HEK293 (cell line): ENCODE measurements at regions not wholly inside any gene's neighbourhood (a gene's known extent, or its start where the extent isn't known, plus 50 kb on each side); places are given as distances from the start of the nearest gene placed in this dataset.

ENCODE experiments used
- CTCF ChIA-PET: fragments of 350-600 bp; formaldehyde crosslinking; extraction: SDS; loops from one replicate; lab custom pipeline; 2021; ENCODE audit warnings: antibody characterized with exemption; lab: Yijun Ruan, JAX
- POLR2A ChIA-PET: fragments of 300-600 bp; formaldehyde crosslinking; extraction: SDS; loops from one replicate; lab custom pipeline; 2020; ENCODE audit warnings: antibody characterized with exemption, inconsistent platforms; lab: Yijun Ruan, JAX
- H3K27ac ChIP-seq: fragments of 200-500 bp; sonication (Bioruptor generic); 2 replicates; pipeline ENCODE4 v1.5.1; 2014; ENCODE audit warnings: low read depth, low read length, control low read depth, inconsistent platforms; ENCODE audit errors: extremely low read depth
- H3K36me3 ChIP-seq, 2 experiments: fragments of 200-500 bp in 1 of 2; sonication (Bioruptor generic) in 1 of 2; 1 replicate in 1 of 2; 2 replicates in 1 of 2; pipeline ENCODE4 v1.5.1; 2014 to 2017; ENCODE audit warnings: inconsistent platforms in 2 of 2, low read length in 2 of 2; ENCODE audit not compliant: control insufficient read depth in 2 of 2, insufficient read depth in 1 of 2
- H3K4me1 ChIP-seq: fragments of 200-500 bp; sonication (Bioruptor generic); 2 replicates; pipeline ENCODE4 v1.5.1; 2014; ENCODE audit warnings: mild to moderate bottlenecking, low read length, inconsistent platforms; ENCODE audit not compliant: control insufficient read depth, insufficient read depth
- H3K4me3 ChIP-seq: 2 replicates; pipeline ENCODE4 v1.5.1; 2011; ENCODE audit warnings: low read depth, mild to moderate bottlenecking, control low read depth, low read length, moderate library complexity
- H3K9me3 ChIP-seq: fragments of 200-500 bp; sonication (Bioruptor generic); 2 replicates; pipeline ENCODE4 v1.5.1; 2014; ENCODE audit warnings: low read depth, low read length, inconsistent platforms; ENCODE audit not compliant: control insufficient read depth, insufficient read depth
- EGR2 ChIP-seq: fragments of 450-650 bp; formaldehyde crosslinking; IDR thresholded peaks from 2 replicates; pipeline ENCODE4 v1.5.1; 2016; ENCODE audit warnings: low read depth, missing biosample characterization, missing genetic modification characterization
- GLI4 ChIP-seq: fragments of 450-650 bp; formaldehyde crosslinking; IDR thresholded peaks from 2 replicates; pipeline ENCODE4 v1.5.1; 2016; ENCODE audit warnings: missing biosample characterization, missing genetic modification characterization
- HOXD13 ChIP-seq: sonication (generic); formaldehyde crosslinking; IDR thresholded peaks from 2 replicates; pipeline ENCODE4 v1.8.0; 2022; ENCODE audit warnings: missing genetic modification reagents, borderline replicate concordance
- KLF16 ChIP-seq: fragments of 450-650 bp; formaldehyde crosslinking; IDR thresholded peaks from 2 replicates; pipeline ENCODE4 v1.5.1; 2017; ENCODE audit warnings: missing biosample characterization, missing genetic modification characterization
- PATZ1 ChIP-seq: fragments of 450-650 bp; formaldehyde crosslinking; IDR thresholded peaks from 2 replicates; pipeline ENCODE4 v1.5.1; 2016; ENCODE audit warnings: missing biosample characterization, missing genetic modification characterization
- WT1 ChIP-seq: fragments of 450-650 bp; formaldehyde crosslinking; IDR thresholded peaks from 2 replicates; pipeline ENCODE4 v1.5.1; 2016; ENCODE audit warnings: missing biosample characterization, missing genetic modification characterization
- ZBTB10 ChIP-seq: fragments of 450-650 bp; formaldehyde crosslinking; IDR thresholded peaks from 2 replicates; pipeline ENCODE4 v1.5.1; 2016; ENCODE audit warnings: missing biosample characterization, missing genetic modification characterization
- ZNF10 ChIP-seq: fragments of 450-650 bp; formaldehyde crosslinking; IDR thresholded peaks from 2 replicates; pipeline ENCODE4 v1.5.1; 2017; ENCODE audit warnings: missing biosample characterization, missing genetic modification characterization
- ZNF391 ChIP-seq: fragments of 450-650 bp; formaldehyde crosslinking; IDR thresholded peaks from 2 replicates; pipeline ENCODE4 v1.5.1; 2016; ENCODE audit warnings: low read depth, missing biosample characterization, missing genetic modification characterization, borderline replicate concordance
- ZNF423 ChIP-seq: fragments of 450-650 bp; formaldehyde crosslinking; IDR thresholded peaks from 2 replicates; pipeline ENCODE4 v1.5.1; 2016; ENCODE audit warnings: missing biosample characterization, missing genetic modification characterization
- ZNF449 ChIP-seq: fragments of 450-650 bp; formaldehyde crosslinking; IDR thresholded peaks from 2 replicates; pipeline ENCODE4 v1.5.1; 2017; ENCODE audit warnings: missing biosample characterization, mild to moderate bottlenecking, missing genetic modification characterization, moderate library complexity
- ZNF48 ChIP-seq: fragments of 450-650 bp; formaldehyde crosslinking; IDR thresholded peaks from 2 replicates; pipeline ENCODE4 v1.5.1; 2016; ENCODE audit warnings: missing biosample characterization, missing genetic modification characterization
- ZNF549 ChIP-seq: fragments of 450-650 bp; IDR thresholded peaks from 2 replicates; pipeline ENCODE4 v1.5.1; 2018; ENCODE audit warnings: missing biosample characterization, missing genetic modification characterization, mild to moderate bottlenecking, inconsistent platforms, moderate library complexity
- ZNF623 ChIP-seq: fragments of 450-650 bp; formaldehyde crosslinking; IDR thresholded peaks from 2 replicates; pipeline ENCODE4 v1.5.1; 2016; ENCODE audit warnings: missing biosample characterization, missing genetic modification characterization
- ZNF645 ChIP-seq: fragments of 450-650 bp; formaldehyde crosslinking; IDR thresholded peaks from 2 replicates; pipeline ENCODE4; 2016; ENCODE audit warnings: missing biosample characterization, missing genetic modification characterization
- ZNF658 ChIP-seq: fragments of 450-650 bp; formaldehyde crosslinking; IDR thresholded peaks from 2 replicates; pipeline ENCODE4; 2016; ENCODE audit warnings: missing biosample characterization, missing genetic modification characterization
- ZNF701 ChIP-seq: fragments of 450-650 bp; formaldehyde crosslinking; IDR thresholded peaks from 2 replicates; pipeline ENCODE4 v1.5.1; 2016; ENCODE audit warnings: missing biosample characterization, missing genetic modification characterization
- ZNF776 ChIP-seq: fragments of 450-650 bp; formaldehyde crosslinking; IDR thresholded peaks from 2 replicates; pipeline ENCODE4 v1.5.0; 2017; ENCODE audit warnings: missing biosample characterization, missing genetic modification characterization, borderline replicate concordance
- ZSCAN18 ChIP-seq: fragments of 450-650 bp; formaldehyde crosslinking; IDR thresholded peaks from 2 replicates; pipeline ENCODE4 v1.5.1; 2016; ENCODE audit warnings: missing biosample characterization, missing genetic modification characterization
- ZXDB ChIP-seq: fragments of 450-650 bp; formaldehyde crosslinking; IDR thresholded peaks from 2 replicates; pipeline ENCODE4 v1.5.1; 2016; ENCODE audit warnings: missing biosample characterization, missing genetic modification characterization

- H3K9me3 ChIP-seq, result no peaks in the 10 kb centered on the region
- TF ChIP-seq PATZ1, result no peak
- no peak for TF ChIP-seq ZNF776 (tag by site-specific recombination)
- no peak for TF ChIP-seq ZNF449 (tag by site-specific recombination)
- no peak for TF ChIP-seq KLF16 (tag by site-specific recombination)
- TF ChIP-seq ZNF701 (tag by site-specific recombination), result no peak
- no peak for TF ChIP-seq ZBTB10 (tag by site-specific recombination)
- TF ChIP-seq ZNF658 (tag by site-specific recombination), result no peak
- no peak for TF ChIP-seq ZNF391 (tag by site-specific recombination)
- TF ChIP-seq GLI4 (tag by site-specific recombination), result no peak
- TF ChIP-seq ZSCAN18 (tag by site-specific recombination), result no peak
- no peak for TF ChIP-seq ZXDB (tag by site-specific recombination)
- no peak for TF ChIP-seq ZNF48
- no peak for TF ChIP-seq ZNF645 (tag by site-specific recombination)
- no peak for TF ChIP-seq WT1 (tag by site-specific recombination)
- no peak for TF ChIP-seq ZNF10 (tag by site-specific recombination)
- TF ChIP-seq ZNF549, result no peak
- TF ChIP-seq ZNF423 (tag by site-specific recombination), result no peak
- no peak for TF ChIP-seq EGR2 (tag by site-specific recombination)
- TF ChIP-seq HOXD13, result no peak
- TF ChIP-seq ZNF623 (tag by site-specific recombination), result no peak
- ChIA-PET CTCF (no interaction called here), POLR2A (no interaction called here)
- no peak overlapping the region for H3K4me3 ChIP-seq
- H3K36me3 ChIP-seq, result no peaks in the 10 kb centered on the region
- no peaks in the 10 kb centered on the region for H3K4me1 ChIP-seq
- no peak overlapping the region for H3K27ac ChIP-seq
Observed at GRCh38 chr5:24208686-24209106, 436.1 kb downstream of the CDH10 start.
